ENCODE measurements at regions not wholly inside any gene's neighbourhood (a gene's known extent, or its start where the extent isn't known, plus 50 kb on each side); places are given as distances from the start of the nearest gene placed in this dataset.

- no peaks in the 10 kb centered on the region for H3K36me3 ChIP-seq (ENCODE audit: control insufficient read depth in 1 of 2, insufficient read depth in 2 of 2, low read length in 2 of 2)
- H3K4me1 ChIP-seq (ENCODE audit: control insufficient read depth in 1 of 2, insufficient read depth in 2 of 2, low read length in 2 of 2): no peaks in the 10 kb centered on the region
- no peak overlapping the region for H3K4me3 ChIP-seq (ENCODE audit: low read depth in 1 of 2, low read length in 2 of 2)
- no peak overlapping the region for H3K27ac ChIP-seq (ENCODE audit: low read length)
- H3K9me3 ChIP-seq (ENCODE audit: control insufficient read depth in 1 of 2, low read length in 2 of 2): no peaks in the 10 kb centered on the region
- no peaks in the 10 kb centered on the region for H3K27me3 ChIP-seq (ENCODE audit: low read depth, low read length)
Measured at GRCh38 chr11:29847219-29847618, 169.6 kb downstream of the KCNA4 start.

DNA sequence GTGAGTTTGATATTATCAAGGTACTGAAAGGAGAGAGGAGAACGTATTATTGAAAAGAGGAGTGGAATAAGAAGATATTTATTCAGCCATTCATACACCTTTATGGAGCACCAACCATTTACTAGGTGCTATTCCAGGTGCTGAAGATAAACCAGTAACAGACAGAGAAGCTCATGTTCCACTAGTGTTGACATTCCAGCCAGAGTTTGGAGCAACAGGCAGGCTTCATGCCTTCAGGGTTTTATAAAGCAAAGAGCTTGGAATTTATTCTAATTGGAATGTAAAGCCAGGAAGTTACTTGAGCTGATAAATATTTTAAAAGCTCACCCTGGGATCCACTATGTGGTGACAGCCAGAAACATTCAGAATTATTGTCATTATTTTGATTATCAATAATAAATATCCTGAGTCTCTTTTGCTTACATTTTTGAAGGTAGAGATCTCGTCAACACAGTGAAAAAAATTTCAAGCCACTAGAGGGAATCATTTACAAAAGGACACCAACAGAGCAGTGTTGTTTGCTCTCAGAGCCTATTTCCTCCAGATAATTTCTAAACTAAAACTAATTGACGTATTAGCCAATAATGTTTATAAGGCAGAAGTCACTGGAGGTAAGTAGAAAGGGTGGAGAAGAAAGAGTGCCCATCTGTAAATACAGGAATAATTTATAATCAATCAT is 172.0 kb downstream of the KCNA4 start:
- no peak overlapping the region for H3K27ac ChIP-seq (ENCODE audit: low read length)
- H3K4me1 ChIP-seq (ENCODE audit: control insufficient read depth in 1 of 2, insufficient read depth in 2 of 2, low read length in 2 of 2): no peaks in the 10 kb centered on the region
- no peaks in the 10 kb centered on the region for H3K9me3 ChIP-seq (ENCODE audit: control insufficient read depth in 1 of 2, low read length in 2 of 2)
- no peaks in the 10 kb centered on the region for H3K27me3 ChIP-seq (ENCODE audit: low read depth, low read length)
- H3K36me3 ChIP-seq (ENCODE audit: control insufficient read depth in 1 of 2, insufficient read depth in 2 of 2, low read length in 2 of 2): no peaks in the 10 kb centered on the region
- no peak overlapping the region for H3K4me3 ChIP-seq (ENCODE audit: low read depth in 1 of 2, low read length in 2 of 2)

- H3K9me3 ChIP-seq (ENCODE audit: control insufficient read depth in 1 of 2, low read length in 2 of 2): no peaks in the 10 kb centered on the region
- no peak overlapping the region for H3K4me3 ChIP-seq (ENCODE audit: low read depth in 1 of 2, low read length in 2 of 2)
- no peaks in the 10 kb centered on the region for H3K4me1 ChIP-seq (ENCODE audit: control insufficient read depth in 1 of 2, insufficient read depth in 2 of 2, low read length in 2 of 2)
- no peak overlapping the region for H3K27ac ChIP-seq (ENCODE audit: low read length)
- no peaks in the 10 kb centered on the region for H3K36me3 ChIP-seq (ENCODE audit: control insufficient read depth in 1 of 2, insufficient read depth in 2 of 2, low read length in 2 of 2)
- no peaks in the 10 kb centered on the region for H3K27me3 ChIP-seq (ENCODE audit: low read depth, low read length)
Measured at GRCh38 chr11:29844031-29844430, 172.8 kb downstream of the KCNA4 start.

GRCh38 chr11:29842061-29842460 is 174.8 kb downstream of the KCNA4 start:
- no peaks in the 10 kb centered on the region for H3K27me3 ChIP-seq (ENCODE audit: low read depth, low read length)
- no peaks in the 10 kb centered on the region for H3K36me3 ChIP-seq (ENCODE audit: control insufficient read depth in 1 of 2, insufficient read depth in 2 of 2, low read length in 2 of 2)
- no peaks in the 10 kb centered on the region for H3K4me1 ChIP-seq (ENCODE audit: control insufficient read depth in 1 of 2, insufficient read depth in 2 of 2, low read length in 2 of 2)

DNA sequence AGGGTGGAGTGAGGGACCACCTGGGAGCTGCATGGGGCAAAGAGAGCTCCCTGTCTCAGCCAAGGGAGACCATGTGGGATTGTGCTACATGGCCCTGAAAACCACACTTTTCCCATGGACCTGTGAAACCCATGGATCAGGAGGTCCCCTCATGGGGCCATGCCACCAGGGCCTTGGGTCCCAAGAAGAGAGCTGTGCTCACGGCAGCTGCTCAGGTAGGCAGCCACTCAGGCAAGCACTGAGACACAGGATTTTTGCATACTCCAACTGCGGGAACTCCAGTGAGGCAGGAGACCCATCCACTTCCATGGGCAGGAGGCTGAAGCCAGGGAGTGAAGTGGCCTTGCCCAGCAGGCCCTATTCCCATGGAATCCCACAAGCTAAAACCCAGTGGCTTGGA is 190.0 kb downstream of the KCNA4 start:
- Histone ChIP-seq H3K27ac (ENCODE audit: low read length) (no peak overlapping the region), H3K36me3 (ENCODE audit: control insufficient read depth in 1 of 2, insufficient read depth in 2 of 2, low read length in 2 of 2) (no peaks in the 10 kb centered on the region), H3K4me1 (ENCODE audit: control insufficient read depth in 1 of 2, insufficient read depth in 2 of 2, low read length in 2 of 2) (no peaks in the 10 kb centered on the region), H3K27me3 (ENCODE audit: low read depth, low read length) (no peaks in the 10 kb centered on the region), H3K9me3 (ENCODE audit: control insufficient read depth in 1 of 2, low read length in 2 of 2) (no peaks in the 10 kb centered on the region), H3K4me3 (ENCODE audit: low read depth in 1 of 2, low read length in 2 of 2) (no peak overlapping the region)

More at GRCh38 chr11:29842061-29842460, 174.8 kb downstream of the KCNA4 start:
- Histone ChIP-seq H3K9me3 (ENCODE audit: control insufficient read depth in 1 of 2, low read length in 2 of 2) (no peaks in the 10 kb centered on the region), H3K4me3 (ENCODE audit: low read depth in 1 of 2, low read length in 2 of 2) (no peak overlapping the region), H3K27ac (ENCODE audit: low read length) (no peak overlapping the region)

DNA sequence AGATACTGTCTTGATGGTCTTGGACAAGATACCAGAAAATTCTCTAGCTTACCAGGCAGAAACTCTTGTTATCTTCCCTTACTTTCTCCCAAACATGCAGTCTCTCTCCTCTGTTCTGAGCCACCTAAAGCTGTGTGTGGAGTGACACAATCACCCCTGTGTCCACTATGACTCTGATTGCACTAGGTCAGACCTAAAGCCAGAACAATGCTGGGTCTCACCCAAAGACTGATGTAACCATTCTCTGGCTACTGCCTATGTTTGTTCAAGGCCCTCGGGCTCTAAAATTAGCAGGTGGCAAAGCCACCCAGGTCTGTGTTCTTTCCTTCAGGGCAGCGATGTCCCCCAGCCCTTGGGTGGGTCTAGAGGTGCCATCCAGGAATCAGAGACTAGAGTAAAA is 200.5 kb downstream of the KCNA4 start:
- Histone ChIP-seq H3K9me3 (ENCODE audit: control insufficient read depth in 1 of 2, low read length in 2 of 2) (no peaks in the 10 kb centered on the region), H3K4me1 (ENCODE audit: control insufficient read depth in 1 of 2, insufficient read depth in 2 of 2, low read length in 2 of 2) (no peaks in the 10 kb centered on the region), H3K27ac (ENCODE audit: low read length) (no peak overlapping the region), H3K36me3 (ENCODE audit: control insufficient read depth in 1 of 2, insufficient read depth in 2 of 2, low read length in 2 of 2) (no peaks in the 10 kb centered on the region), H3K27me3 (ENCODE audit: low read depth, low read length) (no peaks in the 10 kb centered on the region), H3K4me3 (ENCODE audit: low read depth in 1 of 2, low read length in 2 of 2) (no peak overlapping the region)

DNA sequence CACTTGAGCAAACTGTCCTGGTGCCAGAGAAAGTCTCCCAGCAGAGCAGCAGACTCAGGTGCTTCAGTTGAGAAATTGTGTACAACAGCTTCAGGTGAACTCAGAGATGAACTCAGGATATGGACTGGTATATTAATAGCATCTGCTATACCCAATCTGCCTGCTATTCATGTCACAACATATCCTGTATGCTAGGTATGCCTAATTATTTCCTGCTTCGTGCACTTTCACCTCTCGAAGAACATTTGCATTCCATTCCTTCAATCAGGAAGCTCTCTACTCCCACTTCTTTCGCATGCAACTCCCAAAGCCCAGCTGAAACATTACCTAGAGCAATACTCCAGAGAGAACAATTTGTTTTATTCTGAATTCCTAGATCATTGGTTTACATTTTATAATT is 207.7 kb downstream of the KCNA4 start:
- no peaks in the 10 kb centered on the region for H3K36me3 ChIP-seq (ENCODE audit: control insufficient read depth in 1 of 2, insufficient read depth in 2 of 2, low read length in 2 of 2)
- no peak overlapping the region for H3K27ac ChIP-seq (ENCODE audit: low read length)
- H3K9me3 ChIP-seq (ENCODE audit: control insufficient read depth in 1 of 2, low read length in 2 of 2): no peaks in the 10 kb centered on the region
- no peak overlapping the region for H3K4me3 ChIP-seq (ENCODE audit: low read depth in 1 of 2, low read length in 2 of 2)
- H3K4me1 ChIP-seq (ENCODE audit: control insufficient read depth in 1 of 2, insufficient read depth in 2 of 2, low read length in 2 of 2): no peaks in the 10 kb centered on the region
- H3K27me3 ChIP-seq (ENCODE audit: low read depth, low read length): no peaks in the 10 kb centered on the region

DNA sequence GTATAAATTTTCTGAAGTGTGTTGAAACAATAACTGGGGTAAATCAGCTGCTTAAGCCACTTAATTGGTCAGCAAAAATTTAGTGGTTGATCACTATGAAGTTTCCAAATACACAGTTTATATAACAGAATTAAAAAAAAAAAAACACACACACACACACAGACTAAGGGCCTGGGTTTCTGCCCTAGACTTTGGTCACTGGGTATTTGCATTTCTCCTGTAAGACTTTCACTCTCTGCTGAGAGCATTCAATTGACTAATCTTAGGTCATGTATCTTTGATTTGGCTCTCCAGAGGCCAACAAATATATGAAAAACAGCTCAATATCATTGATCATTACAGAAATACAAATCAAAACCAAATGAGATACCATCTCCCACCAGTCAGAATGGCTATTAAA is 214.3 kb downstream of the KCNA4 start:
- Histone ChIP-seq H3K27ac (ENCODE audit: low read length) (no peak overlapping the region), H3K4me3 (ENCODE audit: low read depth in 1 of 2, low read length in 2 of 2) (no peak overlapping the region), H3K27me3 (ENCODE audit: low read depth, low read length) (no peaks in the 10 kb centered on the region), H3K9me3 (ENCODE audit: control insufficient read depth in 1 of 2, low read length in 2 of 2) (no peaks in the 10 kb centered on the region), H3K4me1 (ENCODE audit: control insufficient read depth in 1 of 2, insufficient read depth in 2 of 2, low read length in 2 of 2) (no peaks in the 10 kb centered on the region), H3K36me3 (ENCODE audit: control insufficient read depth in 1 of 2, insufficient read depth in 2 of 2, low read length in 2 of 2) (no peaks in the 10 kb centered on the region)

DNA sequence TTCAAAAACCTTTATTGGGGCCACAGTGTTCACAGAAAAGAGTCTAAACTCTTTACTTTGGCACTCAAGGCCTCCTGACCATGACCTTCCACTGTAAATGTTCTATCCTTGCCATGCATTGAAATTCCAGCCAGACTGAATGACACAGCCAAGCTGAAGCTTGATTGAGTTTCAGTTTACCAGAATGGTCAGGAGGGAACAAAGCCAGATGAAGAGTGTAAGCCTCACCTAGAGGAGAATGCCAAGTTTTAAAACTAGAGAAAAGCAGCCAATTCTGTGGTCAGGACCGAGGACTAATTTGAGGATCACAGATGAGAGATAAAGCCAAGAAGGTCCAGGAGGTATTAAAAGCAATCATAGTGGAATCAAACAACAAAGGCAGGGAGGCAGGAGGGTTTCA is 215.3 kb downstream of the KCNA4 start:
- Histone ChIP-seq H3K4me3 (ENCODE audit: low read depth in 1 of 2, low read length in 2 of 2) (no peak overlapping the region), H3K4me1 (ENCODE audit: control insufficient read depth in 1 of 2, insufficient read depth in 2 of 2, low read length in 2 of 2) (no peaks in the 10 kb centered on the region), H3K27ac (ENCODE audit: low read length) (no peak overlapping the region), H3K9me3 (ENCODE audit: control insufficient read depth in 1 of 2, low read length in 2 of 2) (peaks cover 0 to 2% of the 10 kb centered on the region in 2 donors), H3K36me3 (ENCODE audit: control insufficient read depth in 1 of 2, insufficient read depth in 2 of 2, low read length in 2 of 2) (no peaks in the 10 kb centered on the region), H3K27me3 (ENCODE audit: low read depth, low read length) (no peaks in the 10 kb centered on the region)

GRCh38 chr11:29786092-29786491 is 230.7 kb downstream of the KCNA4 start:
- H3K27ac ChIP-seq (ENCODE audit: low read length): no peak overlapping the region
- no peaks in the 10 kb centered on the region for H3K9me3 ChIP-seq (ENCODE audit: control insufficient read depth in 1 of 2, low read length in 2 of 2)
- H3K4me1 ChIP-seq (ENCODE audit: control insufficient read depth in 1 of 2, insufficient read depth in 2 of 2, low read length in 2 of 2): peaks cover 0 to 4% of the 10 kb centered on the region in 2 donors
- H3K36me3 ChIP-seq (ENCODE audit: control insufficient read depth in 1 of 2, insufficient read depth in 2 of 2, low read length in 2 of 2): no peaks in the 10 kb centered on the region
- no peak overlapping the region for H3K4me3 ChIP-seq (ENCODE audit: low read depth in 1 of 2, low read length in 2 of 2)
- H3K27me3 ChIP-seq (ENCODE audit: low read depth, low read length): no peaks in the 10 kb centered on the region

DNA sequence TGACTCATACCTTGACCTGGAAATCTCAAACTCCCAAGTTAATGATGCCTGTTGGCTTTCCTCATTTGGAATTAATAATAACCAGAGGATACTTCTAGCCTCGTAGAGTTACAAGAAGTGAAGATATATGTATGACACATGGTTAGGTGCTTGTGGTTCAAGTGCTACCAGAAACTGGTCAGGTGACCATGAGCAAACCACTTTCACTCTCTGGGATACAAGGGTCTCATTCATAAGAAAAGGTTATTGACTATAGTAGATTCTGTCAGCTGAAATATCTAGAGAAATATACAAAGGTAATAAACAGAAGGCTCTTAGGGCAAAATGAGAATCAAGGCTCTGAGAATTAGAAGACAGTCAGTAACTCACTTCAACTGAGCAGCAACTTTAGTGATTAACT is 233.3 kb downstream of the KCNA4 start:
- H3K9me3 ChIP-seq (ENCODE audit: control insufficient read depth in 1 of 2, low read length in 2 of 2): no peaks in the 10 kb centered on the region
- no peak overlapping the region for H3K4me3 ChIP-seq (ENCODE audit: low read depth in 1 of 2, low read length in 2 of 2)
- no peaks in the 10 kb centered on the region for H3K27me3 ChIP-seq (ENCODE audit: low read depth, low read length)
- H3K4me1 ChIP-seq (ENCODE audit: control insufficient read depth in 1 of 2, insufficient read depth in 2 of 2, low read length in 2 of 2): peaks cover 0 to 10% of the 10 kb centered on the region in 2 donors
- H3K27ac ChIP-seq (ENCODE audit: low read length): no peak overlapping the region
- H3K36me3 ChIP-seq (ENCODE audit: control insufficient read depth in 1 of 2, insufficient read depth in 2 of 2, low read length in 2 of 2): no peaks in the 10 kb centered on the region

- no peaks in the 10 kb centered on the region for H3K36me3 ChIP-seq (ENCODE audit: control insufficient read depth in 1 of 2, insufficient read depth in 2 of 2, low read length in 2 of 2)
- no peak overlapping the region for H3K4me3 ChIP-seq (ENCODE audit: low read depth in 1 of 2, low read length in 2 of 2)
- no peak overlapping the region for H3K27ac ChIP-seq (ENCODE audit: low read length)
- H3K27me3 ChIP-seq (ENCODE audit: low read depth, low read length): no peaks in the 10 kb centered on the region
- H3K9me3 ChIP-seq (ENCODE audit: control insufficient read depth in 1 of 2, low read length in 2 of 2): no peaks in the 10 kb centered on the region
- H3K4me1 ChIP-seq (ENCODE audit: control insufficient read depth in 1 of 2, insufficient read depth in 2 of 2, low read length in 2 of 2): peaks cover 0 to 10% of the 10 kb centered on the region in 2 donors
Measured at GRCh38 chr11:29782447-29782846, 234.4 kb downstream of the KCNA4 start.
